ENCODE measurements at regions not wholly inside any gene's neighbourhood (a gene's known extent, or its start where the extent isn't known, plus 50 kb on each side); places are given as distances from the start of the nearest gene placed in this dataset.

DNA sequence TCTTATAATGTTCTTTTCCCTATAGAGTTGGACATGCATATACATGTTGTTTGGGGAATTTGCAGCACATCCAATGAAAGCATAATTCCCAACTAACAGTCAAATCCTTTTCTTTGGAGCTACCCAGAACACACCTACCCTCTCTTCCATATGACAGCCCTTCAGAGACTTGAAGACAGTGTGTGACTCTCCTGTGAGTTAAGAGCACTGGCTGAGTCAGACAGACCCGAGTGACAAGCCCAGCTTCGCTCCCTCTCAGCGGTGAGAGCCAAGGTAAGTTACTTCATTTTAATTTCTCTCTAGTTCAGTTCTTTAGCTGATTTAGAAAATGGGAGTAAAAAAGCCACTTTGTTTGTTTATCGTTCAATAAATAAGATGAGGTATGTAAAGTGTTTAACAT is 86.3 kb downstream of the RTL9 start:
- Mint-ChIP-seq H3K9me3 (no peaks in the 10 kb centered on the region), H3K36me3 (ENCODE audit: low read depth) (no peaks in the 10 kb centered on the region), H3K27ac (no peak overlapping the region), H3K4me1 (no peaks in the 10 kb centered on the region), H3K4me3 (no peak overlapping the region), H3K27me3 (peaks cover 9% of the 10 kb centered on the region)
- intact Hi-C loops (cut with micrococcal nuclease) = no loop called here
- no peak for DNase-seq

- H3K4me3 Mint-ChIP-seq = no peak overlapping the region
- no peak overlapping the region for H3K27ac Mint-ChIP-seq
- no peaks in the 10 kb centered on the region for H3K9me3 Mint-ChIP-seq
- intact Hi-C loops (cut with micrococcal nuclease) = no loop called here
- H3K4me1 Mint-ChIP-seq = no peaks in the 10 kb centered on the region
- peaks cover 7% of the 10 kb centered on the region for H3K27me3 Mint-ChIP-seq
- no peaks in the 10 kb centered on the region for H3K36me3 Mint-ChIP-seq (ENCODE audit: low read depth)
- no peak for DNase-seq
Observed at GRCh38 chrX:110448459-110448858, 89.8 kb downstream of the RTL9 start.

GRCh38 chrX:110449312-110449711 is 90.7 kb downstream of the RTL9 start:
- H3K27me3 Mint-ChIP-seq = peaks cover 7% of the 10 kb centered on the region
- H3K4me1 Mint-ChIP-seq = no peaks in the 10 kb centered on the region
- H3K9me3 Mint-ChIP-seq = no peaks in the 10 kb centered on the region
- H3K4me3 Mint-ChIP-seq = no peak overlapping the region
- H3K27ac Mint-ChIP-seq = no peak overlapping the region
- intact Hi-C loops (cut with micrococcal nuclease) = no loop called here
- H3K36me3 Mint-ChIP-seq (ENCODE audit: low read depth) = no peaks in the 10 kb centered on the region
- no peak for DNase-seq

DNA sequence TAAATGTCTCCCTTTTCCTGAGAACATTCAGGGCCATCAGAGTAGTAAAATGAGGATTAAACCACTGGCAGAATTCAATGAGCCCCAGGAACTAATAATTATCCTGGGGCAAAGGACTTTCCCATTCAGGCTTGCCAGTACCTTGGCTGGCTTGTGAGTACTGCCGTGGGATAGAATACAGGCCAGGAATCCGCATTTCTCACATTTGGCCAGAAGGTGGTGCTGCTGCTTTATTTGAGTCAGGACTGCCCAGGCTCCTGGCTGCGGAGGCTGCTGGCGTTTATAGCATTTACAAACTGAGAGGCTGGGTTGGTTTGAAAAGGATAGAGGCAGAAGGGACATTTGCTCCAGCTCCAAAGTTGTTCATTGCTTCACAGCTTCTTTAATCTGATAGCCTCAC is 91.4 kb downstream of the RTL9 start:
- Mint-ChIP-seq H3K4me3 (no peak overlapping the region), H3K27ac (no peak overlapping the region), H3K36me3 (ENCODE audit: low read depth) (no peaks in the 10 kb centered on the region), H3K4me1 (no peaks in the 10 kb centered on the region), H3K9me3 (no peaks in the 10 kb centered on the region), H3K27me3 (peaks cover 4% of the 10 kb centered on the region)
- intact Hi-C loops (cut with micrococcal nuclease) = loop anchor here (1.0 to 10.0 kb wide), 2 partner anchors 397 to 795 kb away; no protein-coding TSS in a partner anchor
- DNase-seq = peak; percentile 83

DNA sequence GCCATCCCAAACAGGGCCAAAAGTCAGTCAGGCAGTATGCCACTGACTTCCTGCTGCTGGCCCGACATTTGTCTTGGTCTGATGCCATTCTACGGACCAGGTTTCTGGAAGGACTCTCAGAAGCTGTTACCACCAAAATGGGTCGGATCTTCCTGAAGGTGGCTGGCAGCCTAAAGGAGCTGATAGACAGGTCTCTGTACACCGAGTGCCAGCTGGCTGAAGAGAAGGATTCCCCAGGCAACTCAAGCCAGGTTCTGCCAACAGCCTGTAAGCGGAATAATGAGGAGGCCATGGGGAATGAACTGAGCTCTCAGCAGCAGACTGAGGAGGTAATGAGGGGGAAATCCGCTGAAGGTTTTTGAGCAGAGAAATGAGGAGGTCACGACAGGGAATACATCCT is 95.7 kb downstream of the RTL9 start:
- no peak for DNase-seq
- intact Hi-C loops (cut with micrococcal nuclease) = loop anchor here (10.0 kb wide), 1 partner anchor 790 kb away; no protein-coding TSS in a partner anchor
- Mint-ChIP-seq H3K27me3 (peaks cover 2% of the 10 kb centered on the region), H3K9me3 (no peaks in the 10 kb centered on the region), H3K27ac (no peak overlapping the region), H3K4me1 (no peaks in the 10 kb centered on the region), H3K36me3 (ENCODE audit: low read depth) (no peaks in the 10 kb centered on the region), H3K4me3 (no peak overlapping the region)

DNA sequence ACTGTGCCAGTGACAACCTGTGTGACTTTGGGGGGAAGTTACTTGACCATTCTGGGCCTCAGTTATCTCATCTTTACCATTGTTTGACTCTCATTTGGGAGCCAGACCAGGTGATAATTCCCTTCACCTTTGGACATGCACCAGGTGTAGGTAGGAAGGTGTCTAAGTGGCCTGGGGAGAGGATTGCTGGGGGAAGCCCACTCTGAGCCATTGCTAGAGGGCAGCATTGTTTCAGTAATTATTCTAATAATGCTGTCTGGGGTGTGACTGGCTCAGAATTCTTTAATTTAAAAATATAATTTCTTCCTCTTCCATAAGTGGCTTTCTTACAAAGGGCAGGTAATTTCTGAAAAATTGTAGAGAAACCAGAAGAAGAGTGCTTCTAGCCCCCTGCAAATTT is 104.3 kb downstream of the RTL9 start:
- H3K27me3 Mint-ChIP-seq = peaks cover 2% of the 10 kb centered on the region
- H3K4me3 Mint-ChIP-seq = no peak overlapping the region
- DNase-seq = no peak
- intact Hi-C loops (cut with micrococcal nuclease) = no loop called here
- no peaks in the 10 kb centered on the region for H3K9me3 Mint-ChIP-seq
- H3K36me3 Mint-ChIP-seq (ENCODE audit: low read depth) = no peaks in the 10 kb centered on the region
- no peak overlapping the region for H3K27ac Mint-ChIP-seq
- no peaks in the 10 kb centered on the region for H3K4me1 Mint-ChIP-seq

GRCh38 chrX:110466790-110467189 is 108.1 kb downstream of the RTL9 start:
- no peak for DNase-seq
- H3K27me3 Mint-ChIP-seq = no peaks in the 10 kb centered on the region

GRCh38 chrX:110472265-110472664 is 113.6 kb downstream of the RTL9 start:
- Mint-ChIP-seq H3K4me3 (no peak overlapping the region), H3K27me3 (no peaks in the 10 kb centered on the region), H3K4me1 (no peaks in the 10 kb centered on the region), H3K27ac (no peak overlapping the region), H3K9me3 (no peaks in the 10 kb centered on the region), H3K36me3 (ENCODE audit: low read depth) (no peaks in the 10 kb centered on the region)
- intact Hi-C loops (cut with micrococcal nuclease) = no loop called here
- DNase-seq = no peak

More at GRCh38 chrX:110466790-110467189, 108.1 kb downstream of the RTL9 start:
- Mint-ChIP-seq H3K27ac (no peak overlapping the region), H3K4me3 (no peak overlapping the region), H3K36me3 (ENCODE audit: low read depth) (no peaks in the 10 kb centered on the region), H3K9me3 (no peaks in the 10 kb centered on the region), H3K4me1 (no peaks in the 10 kb centered on the region)
- intact Hi-C loops (cut with micrococcal nuclease) = no loop called here

DNA sequence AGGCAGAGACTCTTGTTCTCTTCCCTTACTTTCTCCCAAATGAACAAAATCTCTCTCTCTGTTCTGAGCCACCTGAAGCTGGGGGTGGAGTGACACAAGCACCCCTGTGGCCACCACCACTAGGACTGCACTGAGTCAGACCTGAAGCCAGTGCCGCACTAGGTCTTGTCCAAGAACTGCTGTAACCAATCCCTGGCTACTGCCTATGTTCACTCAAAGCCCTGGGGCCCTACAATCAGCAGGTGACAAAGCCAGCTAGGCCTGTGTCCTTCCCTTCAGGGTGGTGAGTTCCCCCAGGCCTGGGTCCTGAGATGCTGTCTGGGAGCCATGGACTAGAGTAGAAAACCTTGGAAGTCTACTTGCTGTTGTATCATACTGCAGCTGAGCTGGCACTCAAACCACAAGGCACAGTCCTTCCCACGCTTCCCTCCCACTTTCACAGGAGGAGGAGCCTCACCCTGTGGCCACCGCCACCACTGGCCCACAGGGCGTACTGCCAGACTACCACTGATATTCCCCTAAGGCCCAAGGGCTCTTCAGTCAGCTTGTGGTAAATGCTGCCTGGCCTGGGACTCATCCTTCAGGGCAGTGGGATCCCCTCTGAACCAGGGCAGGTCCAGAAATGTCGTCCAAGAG is 119.1 kb downstream of the RTL9 start:
- no peak overlapping the region for H3K27ac Mint-ChIP-seq
- no peaks in the 10 kb centered on the region for H3K9me3 Mint-ChIP-seq
- no peaks in the 10 kb centered on the region for H3K36me3 Mint-ChIP-seq (ENCODE audit: low read depth)
- intact Hi-C loops (cut with micrococcal nuclease) = no loop called here
- no peak for DNase-seq
- no peaks in the 10 kb centered on the region for H3K27me3 Mint-ChIP-seq
- H3K4me3 Mint-ChIP-seq = no peak overlapping the region
- no peaks in the 10 kb centered on the region for H3K4me1 Mint-ChIP-seq

GRCh38 chrX:110491846-110492620 is 133.4 kb downstream of the RTL9 start:
- Mint-ChIP-seq H3K27ac (no peak overlapping the region), H3K9me3 (no peaks in the 10 kb centered on the region), H3K27me3 (peaks cover 2% of the 10 kb centered on the region), H3K36me3 (ENCODE audit: low read depth) (no peaks in the 10 kb centered on the region), H3K4me1 (no peaks in the 10 kb centered on the region), H3K4me3 (no peak overlapping the region)
- intact Hi-C loops (cut with micrococcal nuclease) = no loop called here
- DNase-seq = no peak

DNA sequence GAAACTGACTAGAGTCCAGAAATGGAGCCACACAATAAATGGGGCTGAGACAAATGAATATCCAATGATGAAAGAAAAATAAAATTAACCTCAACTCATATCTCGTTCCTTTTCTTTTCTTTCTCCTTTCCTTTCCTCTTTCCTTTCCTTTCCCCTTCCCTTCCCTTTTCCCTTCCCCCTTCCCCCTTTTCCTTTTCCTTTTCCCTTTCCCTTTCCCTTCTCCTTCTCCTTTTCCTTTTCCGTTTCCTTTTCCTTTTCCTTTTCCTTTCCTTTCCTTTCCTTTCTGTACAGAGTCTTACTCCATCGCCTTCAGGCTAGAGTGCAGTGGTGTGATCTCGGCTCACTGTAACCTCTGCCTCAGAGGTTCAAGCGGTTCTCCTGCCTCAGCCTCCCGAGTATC is 146.3 kb downstream of the RTL9 start:
- no peak for DNase-seq
- no peaks in the 10 kb centered on the region for H3K9me3 Mint-ChIP-seq
- no peaks in the 10 kb centered on the region for H3K36me3 Mint-ChIP-seq (ENCODE audit: low read depth)
- H3K27me3 Mint-ChIP-seq = no peaks in the 10 kb centered on the region
- H3K27ac Mint-ChIP-seq = no peak overlapping the region
- intact Hi-C loops (cut with micrococcal nuclease) = no loop called here
- H3K4me3 Mint-ChIP-seq = no peak overlapping the region
- no peaks in the 10 kb centered on the region for H3K4me1 Mint-ChIP-seq

- no peaks in the 10 kb centered on the region for H3K36me3 Mint-ChIP-seq (ENCODE audit: low read depth)
- no peak for DNase-seq
- H3K4me3 Mint-ChIP-seq = no peak overlapping the region
- no peaks in the 10 kb centered on the region for H3K27me3 Mint-ChIP-seq
- H3K27ac Mint-ChIP-seq = no peak overlapping the region
- H3K4me1 Mint-ChIP-seq = no peaks in the 10 kb centered on the region
- no peaks in the 10 kb centered on the region for H3K9me3 Mint-ChIP-seq
- intact Hi-C loops (cut with micrococcal nuclease) = no loop called here
Observed at GRCh38 chrX:110509755-110510532, 151.3 kb downstream of the RTL9 start.

DNA sequence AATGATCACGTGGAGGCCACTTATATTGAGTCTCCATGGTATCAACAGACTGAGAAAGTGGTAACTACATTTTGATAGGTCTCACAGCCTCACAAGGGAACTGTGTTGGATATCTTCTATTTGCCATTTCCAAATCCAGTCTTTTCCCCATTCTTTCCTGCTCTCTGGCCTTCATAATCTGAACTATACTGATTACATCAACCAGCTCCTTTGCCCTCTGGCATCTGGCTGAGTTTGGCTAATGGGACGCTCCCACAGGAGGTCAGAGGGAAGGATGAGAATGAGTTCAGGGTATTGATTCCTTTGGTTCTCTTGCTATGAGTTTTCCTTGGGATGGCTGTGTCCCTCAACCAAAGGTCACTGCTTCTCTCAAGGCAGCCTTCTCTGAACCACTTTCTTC is 152.6 kb downstream of the RTL9 start:
- Mint-ChIP-seq H3K9me3 (no peaks in the 10 kb centered on the region), H3K27ac (no peak overlapping the region), H3K36me3 (ENCODE audit: low read depth) (no peaks in the 10 kb centered on the region), H3K4me3 (no peak overlapping the region), H3K4me1 (no peaks in the 10 kb centered on the region), H3K27me3 (no peaks in the 10 kb centered on the region)
- intact Hi-C loops (cut with micrococcal nuclease) = no loop called here
- no peak for DNase-seq

- Mint-ChIP-seq H3K4me1 (no peaks in the 10 kb centered on the region), H3K9me3 (no peaks in the 10 kb centered on the region), H3K27ac (no peak overlapping the region), H3K4me3 (no peak overlapping the region), H3K27me3 (no peaks in the 10 kb centered on the region), H3K36me3 (ENCODE audit: low read depth) (no peaks in the 10 kb centered on the region)
- no peak for DNase-seq
- intact Hi-C loops (cut with micrococcal nuclease) = no loop called here
Observed at GRCh38 chrX:110512341-110512740, 153.7 kb downstream of the RTL9 start.
